Type B pancreatic cell (in vitro differentiated cells): ENCODE measurements at regions not wholly inside any gene's neighbourhood (a gene's known extent, or its start where the extent isn't known, plus 50 kb on each side); places are given as distances from the start of the nearest gene placed in this dataset.

Experiments used
- DNase-seq: peaks from one replicate; pipeline ENCODE4 v3.0.0; 2021; ENCODE audit warnings: mixed read lengths; ENCODE audit not compliant: unreplicated experiment; ENCODE audit errors: extremely low spot score
- H3K27ac Mint-ChIP-seq: 2 replicates; pipeline ENCODE4 v1.8.0; 2021; ENCODE audit warnings: mild to moderate bottlenecking, mixed read lengths
- H3K27me3 Mint-ChIP-seq: 2 replicates; pipeline ENCODE4 v1.8.0; 2021; ENCODE audit warnings: mixed read lengths
- H3K36me3 Mint-ChIP-seq: 2 replicates; pipeline ENCODE4 v1.8.0; 2021; ENCODE audit warnings: mixed read lengths
- H3K4me1 Mint-ChIP-seq: one replicate; pipeline ENCODE4 v1.8.0; 2021; ENCODE audit warnings: mixed read lengths; ENCODE audit not compliant: unreplicated experiment
- H3K4me3 Mint-ChIP-seq: 2 replicates; pipeline ENCODE4 v1.8.0; 2021; ENCODE audit warnings: mild to moderate bottlenecking, mixed read lengths
- H3K9me3 Mint-ChIP-seq: 2 replicates; pipeline ENCODE4 v1.8.0; 2021; ENCODE audit warnings: mixed read lengths
- CTCF ChIP-seq: fragments of 200-600 bp; sonication (generic); conservative IDR thresholded peaks from 2 replicates; pipeline ENCODE4 v1.5.0; 2021; ENCODE audit warnings: antibody characterized with exemption, mild to moderate bottlenecking

GRCh38 chr4:169881769-169882168 lies 124.0 kb upstream of the HPF1 start:
- no peaks in the 10 kb centered on the region for H3K27me3 Mint-ChIP-seq
- H3K36me3 Mint-ChIP-seq: no peaks in the 10 kb centered on the region
- no peaks in the 10 kb centered on the region for H3K4me1 Mint-ChIP-seq
- no peak overlapping the region for H3K27ac Mint-ChIP-seq
- TF ChIP-seq CTCF: no peak
- no peaks in the 10 kb centered on the region for H3K9me3 Mint-ChIP-seq
- no peak overlapping the region for H3K4me3 Mint-ChIP-seq
- DNase-seq: no peak

GRCh38 chr4:169870507-169870906 lies 112.8 kb upstream of the HPF1 start:
- H3K27me3 Mint-ChIP-seq: no peaks in the 10 kb centered on the region
- H3K9me3 Mint-ChIP-seq: no peaks in the 10 kb centered on the region
- H3K27ac Mint-ChIP-seq: no peak overlapping the region
- H3K4me1 Mint-ChIP-seq: peaks cover 6% of the 10 kb centered on the region
- no peak for DNase-seq
- no peak overlapping the region for H3K4me3 Mint-ChIP-seq
- H3K36me3 Mint-ChIP-seq: no peaks in the 10 kb centered on the region
- no peak for TF ChIP-seq CTCF

- Mint-ChIP-seq H3K4me3 (no peak overlapping the region), H3K9me3 (no peaks in the 10 kb centered on the region), H3K27ac (no peak overlapping the region), H3K4me1 (peaks cover 6% of the 10 kb centered on the region), H3K36me3 (no peaks in the 10 kb centered on the region), H3K27me3 (no peaks in the 10 kb centered on the region)
- no peak for TF ChIP-seq CTCF
- no peak for DNase-seq
These were observed 111.7 kb upstream of the HPF1 start for GRCh38 chr4:169869490-169869889.

GRCh38 chr4:169861593-169861992 lies 103.8 kb upstream of the HPF1 start:
- H3K4me1 Mint-ChIP-seq: peaks cover 12% of the 10 kb centered on the region
- no peak for TF ChIP-seq CTCF
- H3K27me3 Mint-ChIP-seq: no peaks in the 10 kb centered on the region
- H3K9me3 Mint-ChIP-seq: peaks cover 3% of the 10 kb centered on the region
- no peak overlapping the region for H3K4me3 Mint-ChIP-seq
- H3K27ac Mint-ChIP-seq: no peak overlapping the region
- no peak for DNase-seq
- H3K36me3 Mint-ChIP-seq: no peaks in the 10 kb centered on the region

- DNase-seq: no peak
- no peak overlapping the region for H3K27ac Mint-ChIP-seq
- no peak for TF ChIP-seq CTCF
- H3K4me1 Mint-ChIP-seq: peaks cover 12% of the 10 kb centered on the region
- no peaks in the 10 kb centered on the region for H3K36me3 Mint-ChIP-seq
- no peaks in the 10 kb centered on the region for H3K27me3 Mint-ChIP-seq
- H3K4me3 Mint-ChIP-seq: no peak overlapping the region
- H3K9me3 Mint-ChIP-seq: peaks cover 9% of the 10 kb centered on the region
These were observed 101.8 kb upstream of the HPF1 start for GRCh38 chr4:169859366-169860216.
